Loucy (cell line): ENCODE measurements at regions not wholly inside any gene's neighbourhood (a gene's known extent, or its start where the extent isn't known, plus 50 kb on each side); places are given as distances from the start of the nearest gene placed in this dataset.

ENCODE experiments used
- H2AFZ ChIP-seq: fragments of 200-600 bp; sonication (generic); 2 replicates; pipeline ENCODE4 v1.6.0; 2016; ENCODE audit warnings: antibody characterized with exemption, mild to moderate bottlenecking, low read length, moderate library complexity
- H3F3A ChIP-seq: fragments of 200-600 bp; 2 replicates; pipeline ENCODE4 v1.6.0; 2016; ENCODE audit warnings: antibody characterized with exemption, low read depth, mild to moderate bottlenecking
- H3K27me3 ChIP-seq: fragments of 200-600 bp; sonication (generic); 2 replicates; pipeline ENCODE4 v1.6.1; 2014; ENCODE audit warnings: low read length, mild to moderate bottlenecking; ENCODE audit not compliant: insufficient read depth, poor library complexity, severe bottlenecking
- H3K36me3 ChIP-seq: fragments of 200-600 bp; sonication (generic); 2 replicates; pipeline ENCODE4 v1.6.1; 2016; ENCODE audit warnings: low read length; ENCODE audit not compliant: insufficient read depth
- H3K4me1 ChIP-seq: fragments of 200-600 bp; sonication (generic); 2 replicates; pipeline ENCODE4 v1.5.1; 2014; ENCODE audit warnings: low read length, mild to moderate bottlenecking; ENCODE audit not compliant: insufficient read depth, poor library complexity, severe bottlenecking
- H3K4me2 ChIP-seq: fragments of 200-600 bp; sonication (generic); 2 replicates; pipeline ENCODE4 v1.6.0; 2014; ENCODE audit warnings: antibody characterized with exemption, low read length, low read depth, mild to moderate bottlenecking; ENCODE audit not compliant: poor library complexity, severe bottlenecking
- H3K4me3 ChIP-seq: fragments of 200-600 bp; sonication (generic); 2 replicates; pipeline ENCODE4 v1.5.1; 2014; ENCODE audit warnings: low read length, mild to moderate bottlenecking, mixed read lengths; ENCODE audit not compliant: poor library complexity, severe bottlenecking
- H3K79me2 ChIP-seq: fragments of 200-600 bp; sonication (generic); 2 replicates; pipeline ENCODE4 v1.6.1; 2014; ENCODE audit warnings: low read length; ENCODE audit not compliant: insufficient read depth
- H3K9ac ChIP-seq: fragments of 200-600 bp; sonication (generic); 2 replicates; pipeline ENCODE4 v1.6.0; 2014; ENCODE audit warnings: mild to moderate bottlenecking, low read depth, low read length, moderate library complexity; ENCODE audit not compliant: poor library complexity, severe bottlenecking
- H3K9me2 ChIP-seq: fragments of 200-600 bp; sonication (generic); replicated peaks from 2 replicates; pipeline ENCODE4 v1.6.1; 2016; ENCODE audit warnings: low read depth, low read length, mixed read lengths
- H3K9me3 ChIP-seq: fragments of 200-600 bp; sonication (generic); 2 replicates; pipeline ENCODE4 v1.6.1; 2014; ENCODE audit warnings: mild to moderate bottlenecking, antibody characterized with exemption, low read length, low read depth; ENCODE audit not compliant: insufficient read depth
- H4K20me1 ChIP-seq: fragments of 200-600 bp; sonication (generic); 2 replicates; pipeline ENCODE4 v1.6.0; 2014; ENCODE audit warnings: antibody characterized with exemption, low read length, mild to moderate bottlenecking; ENCODE audit not compliant: insufficient read depth, poor library complexity, severe bottlenecking
- EZH2phosphoT487 ChIP-seq: fragments of 200-600 bp; IDR thresholded peaks from 2 replicates; pipeline ENCODE4 v1.6.1; 2018; ENCODE audit warnings: antibody characterized with exemption, mild to moderate bottlenecking, moderate library complexity, borderline replicate concordance
- TF ChIP-seq, protein P1 (sequence below): fragments of 200-600 bp; sonication (generic); conservative IDR thresholded peaks from 2 replicates; pipeline ENCODE4 v1.5.1; 2014; ENCODE audit warnings: mild to moderate bottlenecking, antibody characterized with exemption, low read length

DNA sequence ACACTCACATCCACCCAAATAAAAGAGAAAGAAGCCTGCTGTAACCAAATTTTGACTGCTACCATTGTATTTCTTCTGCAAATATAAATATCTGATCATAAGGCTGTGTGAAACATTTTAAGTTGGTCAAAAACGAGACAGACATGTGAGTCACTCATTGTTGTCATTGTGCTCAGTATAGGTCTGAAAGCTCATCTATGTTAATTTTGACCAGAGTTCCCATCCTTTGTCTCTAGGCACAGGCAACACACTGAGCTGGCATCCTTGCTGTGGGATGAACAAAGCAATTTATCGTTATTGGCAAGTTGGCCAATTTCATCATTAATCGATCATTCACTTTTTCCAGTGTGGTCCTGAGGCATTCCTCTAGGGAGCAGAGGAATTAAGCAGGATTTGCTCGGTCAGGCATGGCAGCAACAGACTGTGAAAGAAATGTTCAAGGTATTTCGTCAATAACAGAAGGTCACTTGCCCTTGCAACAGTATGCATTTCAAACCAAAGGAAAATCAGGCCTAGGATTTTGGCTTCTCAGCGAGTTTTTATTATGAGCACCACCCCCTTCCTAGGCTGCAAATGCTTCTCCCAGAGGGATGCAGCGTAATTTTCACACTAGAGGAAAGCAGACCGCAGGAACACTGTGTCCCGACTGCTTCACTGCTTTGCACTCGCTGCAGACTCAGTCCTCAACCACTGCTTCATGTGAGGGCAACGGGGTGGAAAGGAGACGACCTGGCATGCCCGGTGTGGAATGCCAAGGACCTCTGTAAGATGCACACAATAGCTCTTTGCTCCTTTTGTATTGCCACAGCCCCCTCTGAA, 87.9 kb upstream of the SMYD2 start:
- Histone ChIP-seq H3K4me3 (no peak overlapping the region), H3K27me3 (no peaks in the 10 kb centered on the region), H3K9me2 (no peaks in the 10 kb centered on the region), H3K9me3 (no peaks in the 10 kb centered on the region), H3F3A (no peaks in the 10 kb centered on the region), H4K20me1 (no peaks in the 10 kb centered on the region), H3K79me2 (no peaks in the 10 kb centered on the region), H3K4me2 (no peak overlapping the region), H3K9ac (no peak overlapping the region), H2AFZ (no peak overlapping the region), H3K4me1 (no peaks in the 10 kb centered on the region), H3K36me3 (no peaks in the 10 kb centered on the region)
- no peak for TF ChIP-seq EZH2phosphoT487
- TF ChIP-seq, protein P1, sequence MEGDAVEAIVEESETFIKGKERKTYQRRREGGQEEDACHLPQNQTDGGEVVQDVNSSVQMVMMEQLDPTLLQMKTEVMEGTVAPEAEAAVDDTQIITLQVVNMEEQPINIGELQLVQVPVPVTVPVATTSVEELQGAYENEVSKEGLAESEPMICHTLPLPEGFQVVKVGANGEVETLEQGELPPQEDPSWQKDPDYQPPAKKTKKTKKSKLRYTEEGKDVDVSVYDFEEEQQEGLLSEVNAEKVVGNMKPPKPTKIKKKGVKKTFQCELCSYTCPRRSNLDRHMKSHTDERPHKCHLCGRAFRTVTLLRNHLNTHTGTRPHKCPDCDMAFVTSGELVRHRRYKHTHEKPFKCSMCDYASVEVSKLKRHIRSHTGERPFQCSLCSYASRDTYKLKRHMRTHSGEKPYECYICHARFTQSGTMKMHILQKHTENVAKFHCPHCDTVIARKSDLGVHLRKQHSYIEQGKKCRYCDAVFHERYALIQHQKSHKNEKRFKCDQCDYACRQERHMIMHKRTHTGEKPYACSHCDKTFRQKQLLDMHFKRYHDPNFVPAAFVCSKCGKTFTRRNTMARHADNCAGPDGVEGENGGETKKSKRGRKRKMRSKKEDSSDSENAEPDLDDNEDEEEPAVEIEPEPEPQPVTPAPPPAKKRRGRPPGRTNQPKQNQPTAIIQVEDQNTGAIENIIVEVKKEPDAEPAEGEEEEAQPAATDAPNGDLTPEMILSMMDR: no peak

DNA sequence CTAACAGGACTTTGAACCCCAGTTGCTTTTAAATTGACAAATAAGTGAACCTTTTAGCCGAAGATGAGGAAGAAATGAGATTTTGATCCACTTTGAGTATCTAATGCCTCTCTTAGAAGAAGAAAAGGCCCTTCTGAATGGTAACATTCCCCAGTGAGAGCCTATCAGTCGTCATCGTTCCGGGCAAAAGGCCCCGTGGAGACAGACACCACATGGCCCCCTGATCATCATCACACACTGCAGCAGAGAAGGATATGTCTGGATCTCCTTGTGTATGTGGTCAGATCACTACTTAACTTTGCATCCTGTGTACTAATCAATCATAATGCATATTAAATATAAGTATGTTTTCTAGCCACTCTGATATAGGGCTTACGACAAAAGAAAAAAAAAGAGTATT, 87.3 kb upstream of the SMYD2 start:
- no peak for TF ChIP-seq EZH2phosphoT487
- TF ChIP-seq, protein P1: no peak
- Histone ChIP-seq H3K9me3 (no peaks in the 10 kb centered on the region), H3F3A (no peaks in the 10 kb centered on the region), H4K20me1 (no peaks in the 10 kb centered on the region), H3K79me2 (no peaks in the 10 kb centered on the region), H2AFZ (no peak overlapping the region), H3K9ac (no peak overlapping the region), H3K4me1 (no peaks in the 10 kb centered on the region), H3K36me3 (no peaks in the 10 kb centered on the region), H3K4me2 (no peak overlapping the region), H3K4me3 (no peak overlapping the region), H3K27me3 (no peaks in the 10 kb centered on the region), H3K9me2 (no peaks in the 10 kb centered on the region)

- no peaks in the 10 kb centered on the region for H3K4me1 ChIP-seq
These were observed 82.4 kb upstream of the SMYD2 start for GRCh38 chr1:214198571-214198970.

More at GRCh38 chr1:214198571-214198970, 82.4 kb upstream of the SMYD2 start:
- Histone ChIP-seq H3K9me3 (no peaks in the 10 kb centered on the region), H4K20me1 (no peaks in the 10 kb centered on the region), H3K79me2 (no peaks in the 10 kb centered on the region), H3K9me2 (no peaks in the 10 kb centered on the region), H3K4me3 (no peak overlapping the region), H3K9ac (no peak overlapping the region), H3F3A (no peaks in the 10 kb centered on the region), H3K36me3 (no peaks in the 10 kb centered on the region), H2AFZ (no peak overlapping the region), H3K4me2 (no peak overlapping the region), H3K27me3 (no peaks in the 10 kb centered on the region)
- no peak for TF ChIP-seq EZH2phosphoT487
- TF ChIP-seq, protein P1: no peak
